Esophagus muscularis mucosa (tissue), 3 donors: ENCODE measurements at regions not wholly inside any gene's neighbourhood (a gene's known extent, or its start where the extent isn't known, plus 50 kb on each side); places are given as distances from the start of the nearest gene placed in this dataset.

Experiments
- EP300 ChIP-seq: sonication (generic); formaldehyde crosslinking; IDR thresholded peaks from one replicate; pipeline ENCODE4 v1.6.1; 2017; ENCODE audit warnings: antibody characterized with exemption
- POLR2AphosphoS5 ChIP-seq, 2 donors: sonication (generic); formaldehyde crosslinking; IDR thresholded peaks; one replicate each; pipeline ENCODE4 v1.6.1; 2017; ENCODE audit warnings: antibody characterized with exemption in 2 of 2

- TF ChIP-seq POLR2AphosphoS5 (IDR thresholded peaks at IDR 0.05) (no peak), EP300 (no peak)
These were observed 1577.6 kb downstream of the EFNA5 start for GRCh38 chr5:106093134-106093533.
